Large intestine (tissue), 3 donors: ENCODE measurements at regions not wholly inside any gene's neighbourhood (a gene's known extent, or its start where the extent isn't known, plus 50 kb on each side); places are given as distances from the start of the nearest gene placed in this dataset.
"Not testable (repeated sequence)": the region's sequence is repeated elsewhere in the genome, so short reads cannot be mapped to it uniquely, and the experiment has no call there.

ENCODE experiments used
- DNase-seq, 2 donors: peaks; one replicate each; pipeline versions ENCODE4 v3.0.0 to v3.0.0-alpha.2; 2013
- H3K27ac ChIP-seq: one replicate; pipeline ENCODE4 v1.5.1; 2013; ENCODE audit warnings: low read length
- H3K27me3 ChIP-seq: 2 replicates; pipeline ENCODE4 v1.6.1; 2013; ENCODE audit warnings: low read length; ENCODE audit not compliant: control insufficient read depth, insufficient read depth
- H3K36me3 ChIP-seq: 2 replicates; pipeline ENCODE4 v1.6.1; 2013; ENCODE audit warnings: low read length; ENCODE audit not compliant: control insufficient read depth, insufficient read depth
- H3K4me1 ChIP-seq: one replicate; pipeline ENCODE4 v1.6.1; 2013; ENCODE audit warnings: low read length; ENCODE audit not compliant: control insufficient read depth, insufficient read depth
- H3K4me3 ChIP-seq: one replicate; pipeline ENCODE4 v1.5.1; 2013; ENCODE audit warnings: low read length
- H3K9me3 ChIP-seq: one replicate; pipeline ENCODE4 v1.6.1; 2013; ENCODE audit warnings: mild to moderate bottlenecking, low read depth, low read length, moderate library complexity; ENCODE audit not compliant: control insufficient read depth
- WGBS: methylation state at CpG from one replicate; pipeline ENCODE4 v1.1.5; 2013; ENCODE audit warnings: low lambda C conversion rate; ENCODE audit not compliant: insufficient coverage; 5-methylcytosine and 5-hydroxymethylcytosine counted together

DNA sequence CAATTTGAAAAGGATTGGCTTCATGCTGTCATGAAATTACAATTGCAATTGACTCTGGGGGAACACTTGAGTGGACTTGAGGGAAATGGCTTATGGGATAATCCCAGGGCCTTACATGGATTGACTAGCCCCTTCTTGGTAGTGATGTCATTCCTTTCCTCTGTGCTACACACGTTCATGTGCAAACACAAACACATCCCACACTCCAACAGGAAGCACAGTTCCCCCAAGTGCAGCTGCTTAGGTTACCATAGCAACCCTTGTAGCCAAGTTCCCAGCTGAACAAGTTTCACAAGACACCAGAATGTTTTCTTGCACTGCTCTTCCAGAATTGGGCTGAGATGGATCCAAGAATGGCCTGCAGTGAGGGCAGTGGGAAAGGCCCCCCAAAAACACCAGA lies 217.0 kb downstream of the ZNF621 start:
- H3K27ac ChIP-seq: no peak overlapping the region
- no peaks in the 10 kb centered on the region for H3K4me1 ChIP-seq
- no peaks in the 10 kb centered on the region for H3K36me3 ChIP-seq
- no peaks in the 10 kb centered on the region for H3K27me3 ChIP-seq
- no CpG with 5 or more reads among the region's 1 CpG for WGBS
- H3K9me3 ChIP-seq: no peaks in the 10 kb centered on the region
- DNase-seq: peak; percentile 63 to 70
- no peak overlapping the region for H3K4me3 ChIP-seq

DNA sequence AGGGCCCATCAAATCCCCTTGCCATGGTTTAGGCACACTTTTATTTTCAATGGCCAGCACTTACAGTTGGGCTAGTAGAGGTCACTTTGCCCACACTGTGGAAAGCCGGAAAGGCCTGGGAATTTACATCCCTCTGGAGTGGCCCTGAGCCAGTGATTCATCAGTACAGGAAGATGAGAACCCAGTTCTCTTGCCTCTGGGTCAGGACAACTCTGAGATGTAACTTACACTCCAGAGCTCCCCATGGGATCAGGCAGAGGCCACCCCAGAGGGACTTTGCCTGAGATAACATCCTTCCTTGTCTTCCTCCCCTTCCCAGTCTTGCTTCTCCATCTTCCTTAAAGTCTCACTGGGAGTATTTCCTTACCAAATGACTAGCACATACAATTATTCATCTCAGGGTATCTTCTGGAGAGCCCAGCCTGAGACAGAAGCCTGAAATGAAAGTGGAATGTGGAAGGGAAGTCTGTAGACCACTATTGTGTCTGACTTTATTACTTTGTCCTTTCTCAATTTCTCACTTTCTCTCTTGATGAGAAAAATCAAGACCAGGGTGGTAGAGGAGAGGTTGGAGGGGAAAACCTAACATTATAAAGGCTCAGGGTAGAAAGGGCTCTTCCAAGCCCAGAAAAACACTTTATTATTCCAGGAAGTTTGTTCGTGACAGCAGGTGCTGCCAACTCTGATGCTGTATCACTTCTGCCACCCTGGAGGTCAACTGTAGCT lies 220.8 kb downstream of the ZNF621 start:
- no CpG with 5 or more reads among the region's 2 CpGs for WGBS
- H3K36me3 ChIP-seq: no peaks in the 10 kb centered on the region

DNA sequence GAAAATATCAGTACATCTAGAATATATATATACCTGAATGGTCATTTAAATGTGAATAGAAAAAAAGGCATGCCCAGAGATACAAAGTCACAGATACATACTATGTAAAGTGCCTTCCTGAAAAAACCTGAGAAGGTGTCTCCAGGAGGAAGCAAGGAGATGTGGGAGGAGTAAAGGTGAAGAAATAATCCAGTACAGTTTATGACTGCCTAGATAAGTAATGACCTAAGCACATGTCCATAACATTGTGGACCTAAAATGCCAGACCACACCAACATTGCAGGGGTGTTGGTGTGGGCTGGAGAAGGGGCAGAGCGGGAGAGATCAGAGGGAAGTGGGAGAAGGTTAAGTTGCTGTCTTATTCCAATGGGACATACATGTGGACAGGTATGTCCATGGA lies 226.9 kb downstream of the ZNF621 start:
- Histone ChIP-seq H3K4me1 (peaks cover 4% of the 10 kb centered on the region), H3K36me3 (no peaks in the 10 kb centered on the region), H3K27ac (no peak overlapping the region), H3K27me3 (no peaks in the 10 kb centered on the region), H3K4me3 (no peak overlapping the region), H3K9me3 (no peaks in the 10 kb centered on the region)
- peak in 1 of 2 donors; percentile 57 for DNase-seq
- no CpG with 5 or more reads among the region's 1 CpG for WGBS

More for the DNA sequence above, 220.8 kb downstream of the ZNF621 start:
- no peak overlapping the region for H3K4me3 ChIP-seq
- H3K9me3 ChIP-seq: no peaks in the 10 kb centered on the region
- H3K27ac ChIP-seq: no peak overlapping the region
- no peaks in the 10 kb centered on the region for H3K27me3 ChIP-seq
- no peak for DNase-seq
- no peaks in the 10 kb centered on the region for H3K4me1 ChIP-seq

DNA sequence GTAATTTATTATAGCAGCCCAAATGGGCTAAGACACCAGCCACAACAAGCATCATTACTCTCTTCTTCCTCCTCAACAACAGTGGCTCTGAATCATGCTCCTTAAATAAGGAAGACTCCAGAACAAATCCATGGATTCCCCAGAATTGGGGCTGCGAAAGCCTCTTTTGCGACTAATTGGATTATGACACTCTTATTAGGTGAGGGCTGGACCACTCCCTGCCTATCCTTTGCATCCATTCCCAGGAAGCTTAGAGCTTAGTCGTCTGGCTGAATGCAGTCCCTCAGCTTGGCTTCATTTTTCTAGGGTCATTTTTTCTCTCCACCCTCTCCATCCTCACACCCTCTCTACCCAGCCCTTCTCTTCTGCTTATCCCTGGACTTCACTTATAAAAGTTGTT lies 227.7 kb downstream of the ZNF621 start:
- H3K4me3 ChIP-seq: no peak overlapping the region
- peaks cover 4% of the 10 kb centered on the region for H3K4me1 ChIP-seq
- H3K9me3 ChIP-seq: no peaks in the 10 kb centered on the region
- H3K36me3 ChIP-seq: no peaks in the 10 kb centered on the region
- no peak overlapping the region for H3K27ac ChIP-seq
- no peak for DNase-seq
- H3K27me3 ChIP-seq: no peaks in the 10 kb centered on the region
- 60% methylated on average over 1 of the region's 3 CpGs for WGBS

DNA sequence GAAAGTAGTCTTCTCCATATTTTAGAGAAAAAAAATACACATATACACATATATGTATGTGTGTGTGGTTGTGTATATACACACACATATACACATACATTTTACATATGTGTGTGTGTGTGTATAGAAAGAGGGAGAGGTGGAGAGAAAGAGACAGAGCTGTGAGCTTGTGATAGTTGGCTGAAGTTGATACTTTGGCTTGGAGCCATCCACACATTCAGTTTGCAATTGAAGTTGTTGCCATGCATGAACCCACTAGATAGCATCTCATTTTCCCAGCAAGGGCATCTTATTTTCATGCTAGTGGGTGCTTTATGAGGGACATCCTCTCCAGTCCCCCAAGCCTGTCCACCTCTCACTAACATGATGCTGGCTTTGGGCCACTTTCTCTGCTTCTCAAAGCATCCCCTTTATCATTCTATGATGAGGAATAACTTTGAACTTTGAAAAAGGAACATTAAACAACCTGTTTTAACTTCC lies 228.6 kb downstream of the ZNF621 start:
- Histone ChIP-seq H3K36me3 (no peaks in the 10 kb centered on the region), H3K4me1 (peaks cover 4% of the 10 kb centered on the region), H3K27me3 (no peaks in the 10 kb centered on the region), H3K27ac (no peak overlapping the region), H3K4me3 (no peak overlapping the region), H3K9me3 (no peaks in the 10 kb centered on the region)
- DNase-seq: no peak

DNA sequence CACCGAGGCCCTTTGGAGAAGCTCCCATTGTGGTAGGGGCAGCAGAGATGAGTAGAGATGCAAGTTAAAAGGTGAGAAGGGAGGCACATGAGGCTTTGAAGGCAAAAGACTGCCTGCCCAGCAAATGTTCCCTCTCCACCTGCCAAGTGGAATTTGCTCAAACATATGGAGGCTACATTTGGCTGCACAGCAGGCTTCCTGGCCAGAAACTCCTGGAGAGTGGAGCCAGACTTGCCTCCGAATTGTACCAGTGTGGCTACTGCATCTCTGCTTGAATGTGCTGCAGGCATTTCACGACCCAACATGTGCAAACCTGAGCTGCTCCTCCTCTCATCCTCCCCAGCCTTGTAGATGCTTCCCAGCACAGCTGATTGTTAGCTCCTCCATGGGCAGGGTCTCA lies 229.2 kb downstream of the ZNF621 start:
- no CpG with 5 or more reads among the region's 3 CpGs for WGBS
- Histone ChIP-seq H3K4me3 (no peak overlapping the region), H3K27ac (no peak overlapping the region), H3K27me3 (no peaks in the 10 kb centered on the region), H3K9me3 (no peaks in the 10 kb centered on the region), H3K4me1 (peaks cover 4% of the 10 kb centered on the region), H3K36me3 (no peaks in the 10 kb centered on the region)
- no peak for DNase-seq

DNA sequence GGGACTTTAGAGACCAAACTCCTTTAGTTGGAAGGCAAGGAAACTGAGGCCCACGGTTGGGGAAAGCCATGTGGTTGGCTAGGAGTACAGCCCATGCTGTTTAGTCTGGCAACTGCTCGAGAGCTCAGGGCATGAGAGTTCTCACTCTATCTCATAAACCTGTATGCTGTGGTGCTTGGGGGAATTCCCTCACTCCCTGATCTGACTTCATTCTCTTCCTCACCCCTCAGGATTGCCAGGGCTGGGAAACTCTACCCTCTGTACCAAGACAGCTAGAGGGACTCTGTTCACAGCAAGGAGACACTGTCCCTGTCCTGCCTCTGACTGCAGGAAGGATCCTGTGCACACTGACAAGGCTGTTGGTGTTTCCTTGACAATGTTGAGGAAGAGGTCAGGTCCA lies 230.2 kb downstream of the ZNF621 start:
- WGBS: no CpG with 5 or more reads among the region's 2 CpGs
- Histone ChIP-seq H3K36me3 (no peaks in the 10 kb centered on the region), H3K9me3 (no peaks in the 10 kb centered on the region), H3K27me3 (no peaks in the 10 kb centered on the region), H3K4me1 (peaks cover 4% of the 10 kb centered on the region), H3K27ac (no peak overlapping the region), H3K4me3 (no peak overlapping the region)
- no peak for DNase-seq

DNA sequence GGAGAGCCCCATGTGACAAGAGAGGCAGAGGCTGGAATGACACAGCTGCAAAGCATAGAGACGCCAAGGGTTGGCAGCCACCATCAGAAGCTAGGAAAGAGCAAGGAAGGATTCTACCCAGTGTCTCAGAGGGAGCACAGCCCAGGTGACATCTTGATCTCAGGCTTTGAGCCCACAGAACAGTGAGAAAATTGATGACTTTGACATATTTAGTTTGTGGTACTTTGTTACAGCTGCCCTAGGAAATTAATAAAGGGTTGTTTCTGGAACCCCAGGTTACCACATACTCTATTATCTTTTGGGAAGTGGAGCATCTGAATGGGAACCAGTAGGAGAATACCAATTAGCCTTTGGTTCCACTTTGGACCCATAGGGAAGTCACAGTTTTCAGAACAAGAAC lies 231.7 kb downstream of the ZNF621 start:
- H3K9me3 ChIP-seq: no peaks in the 10 kb centered on the region
- H3K27ac ChIP-seq: no peak overlapping the region
- H3K27me3 ChIP-seq: no peaks in the 10 kb centered on the region
- WGBS: no CpG with 5 or more reads among the region's 1 CpG
- H3K4me3 ChIP-seq: no peak overlapping the region
- DNase-seq: no peak
- peaks cover 1% of the 10 kb centered on the region for H3K4me1 ChIP-seq
- no peaks in the 10 kb centered on the region for H3K36me3 ChIP-seq

DNA sequence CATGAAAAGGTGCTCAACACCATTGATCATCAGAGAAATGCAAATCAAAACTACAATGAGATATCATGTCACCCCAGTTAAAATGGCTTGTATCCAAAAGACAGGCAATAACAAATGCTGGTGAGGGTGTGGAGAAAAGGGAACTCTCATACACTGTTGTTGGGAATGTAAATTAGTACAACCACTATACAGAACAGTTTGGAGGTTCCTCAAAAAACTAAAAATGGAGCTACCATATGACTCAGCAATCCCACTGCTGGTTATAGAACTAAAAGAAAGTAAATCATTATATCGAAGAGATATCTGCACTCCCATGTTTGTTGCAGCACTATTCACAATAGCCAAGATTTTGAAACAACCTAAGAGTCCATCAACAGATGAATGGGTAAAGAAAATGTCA lies 238.0 kb downstream of the ZNF621 start:
- not testable (repeated sequence) for H3K36me3 ChIP-seq, H3K27me3 ChIP-seq, DNase-seq, H3K27ac ChIP-seq, H3K4me3 ChIP-seq, H3K4me1 ChIP-seq, H3K9me3 ChIP-seq
- no CpG with 5 or more reads among the region's 1 CpG for WGBS

DNA sequence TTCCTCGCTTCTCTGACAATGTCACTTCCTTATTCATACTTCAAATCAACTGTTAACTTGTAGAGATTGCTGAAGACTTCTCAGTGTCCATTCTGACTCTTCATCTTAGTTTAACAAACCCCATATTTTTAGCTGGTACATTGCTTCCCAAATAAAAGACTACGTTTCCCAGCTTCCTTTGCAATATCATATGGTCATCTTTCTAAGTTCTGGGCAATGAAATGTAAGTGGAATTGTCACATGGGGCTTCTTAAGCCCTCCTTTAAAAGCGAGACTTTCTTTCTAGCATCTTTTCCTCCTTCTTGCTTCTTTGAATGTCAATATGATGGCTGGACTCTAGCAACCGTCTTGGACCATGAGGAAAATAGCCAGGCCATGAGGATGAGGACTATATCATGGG lies 239.0 kb downstream of the ZNF621 start:
- Histone ChIP-seq H3K4me1 (no peaks in the 10 kb centered on the region), H3K27ac (no peak overlapping the region), H3K4me3 (no peak overlapping the region), H3K9me3 (peaks cover 3% of the 10 kb centered on the region), H3K27me3 (no peaks in the 10 kb centered on the region), H3K36me3 (no peaks in the 10 kb centered on the region)
- DNase-seq: no peak
- WGBS: 88% methylated on average over 1 of the region's 4 CpGs

DNA sequence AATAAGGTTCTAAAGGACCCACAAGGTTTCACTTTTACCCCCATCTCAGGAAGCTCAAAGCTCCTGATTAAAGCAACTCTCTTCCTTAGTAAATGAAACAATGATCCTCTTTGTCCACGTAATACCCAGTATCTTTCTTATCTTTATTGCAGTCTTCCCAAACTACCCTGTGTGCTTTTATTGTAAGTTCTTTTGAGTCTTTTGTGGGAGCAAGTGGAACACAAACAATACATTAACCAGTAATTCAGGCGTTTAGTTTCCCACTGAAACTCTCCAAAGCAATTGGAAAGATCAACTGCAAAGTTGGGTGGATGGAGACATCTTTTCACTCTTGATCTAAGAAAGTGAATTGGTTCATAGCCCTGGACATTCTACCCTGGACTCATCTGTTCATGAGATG lies 240.0 kb downstream of the ZNF621 start:
- WGBS: no CpG with 5 or more reads among the region's 2 CpGs
- no peaks in the 10 kb centered on the region for H3K4me1 ChIP-seq
- H3K36me3 ChIP-seq: no peaks in the 10 kb centered on the region
- no peak overlapping the region for H3K4me3 ChIP-seq
- no peaks in the 10 kb centered on the region for H3K27me3 ChIP-seq
- DNase-seq: peak in 1 of 2 donors; percentile 67
- H3K27ac ChIP-seq: no peak overlapping the region
- peaks cover 3% of the 10 kb centered on the region for H3K9me3 ChIP-seq
